WTC11 (cell line): ENCODE measurements at regions not wholly inside any gene's neighbourhood (a gene's known extent, or its start where the extent isn't known, plus 50 kb on each side); places are given as distances from the start of the nearest gene placed in this dataset.

Experiments used
- ATAC-seq: fragments of 200-7000 bp; cut with Tn5 transposase; 2 replicates; pipeline ENCODE4 v1.10.0; 2021; ENCODE audit warnings: mild to moderate bottlenecking, moderate library complexity
- CTCF ChIA-PET: fragments of 300-600 bp; sonication (Branson Sonifier 250); formaldehyde crosslinking; loops from one replicate; lab custom pipeline; 2021; ENCODE audit warnings: antibody characterized with exemption; lab: Charles Lee
- POLR2A ChIA-PET: fragments of 350-600 bp; sonication (Branson Sonifier 250); formaldehyde crosslinking; loops from one replicate; lab custom pipeline; 2021; ENCODE audit warnings: antibody characterized with exemption; lab: Charles Lee
- DNase-seq: peaks from one replicate; pipeline ENCODE4 v3.0.0; 2021; ENCODE audit warnings: low spot score
- H3K27ac Mint-ChIP-seq: 2 replicates; pipeline ENCODE4 v1.8.0; 2021; ENCODE audit warnings: mixed read lengths
- H3K27me3 Mint-ChIP-seq: 2 replicates; pipeline ENCODE4 v1.8.0; 2021; ENCODE audit warnings: low read depth, mild to moderate bottlenecking, moderate library complexity, mixed read lengths
- H3K36me3 Mint-ChIP-seq: 2 replicates; pipeline ENCODE4 v1.8.0; 2021; ENCODE audit warnings: mixed read lengths
- H3K4me1 Mint-ChIP-seq: 2 replicates; pipeline ENCODE4 v1.8.0; 2022; ENCODE audit warnings: mixed read lengths
- H3K4me3 Mint-ChIP-seq: 2 replicates; pipeline ENCODE4 v1.8.0; 2021; ENCODE audit warnings: mild to moderate bottlenecking, moderate library complexity, mixed read lengths
- H3K9me3 Mint-ChIP-seq: 2 replicates; pipeline ENCODE4 v1.8.0; 2021; ENCODE audit warnings: mixed read lengths
- ARID4B ChIP-seq: sonication (generic); formaldehyde crosslinking; IDR thresholded peaks from 2 replicates; pipeline ENCODE4 v1.8.0; 2023; ENCODE audit warnings: missing genetic modification reagents, mild to moderate bottlenecking, borderline replicate concordance
- CBFB ChIP-seq: sonication (generic); formaldehyde crosslinking; IDR thresholded peaks from 2 replicates; pipeline ENCODE4 v1.8.1; 2022; ENCODE audit warnings: mild to moderate bottlenecking, low read depth, missing genetic modification reagents
- CREB1 ChIP-seq: sonication (generic); formaldehyde crosslinking; IDR thresholded peaks from 2 replicates; pipeline ENCODE4 v1.8.0; 2023; ENCODE audit warnings: mild to moderate bottlenecking, missing genetic modification reagents
- ESRRA ChIP-seq: sonication (generic); formaldehyde crosslinking; IDR thresholded peaks from 2 replicates; pipeline ENCODE4 v1.8.1; 2022; ENCODE audit warnings: mild to moderate bottlenecking, missing genetic modification reagents, borderline replicate concordance
- JUN ChIP-seq: sonication (generic); formaldehyde crosslinking; IDR thresholded peaks from 2 replicates; pipeline ENCODE4 v1.8.0; 2023; ENCODE audit warnings: mild to moderate bottlenecking, missing genetic modification reagents
- MXD4 ChIP-seq: fragments of 250-450 bp; sonication (Bioruptor Pico); IDR thresholded peaks from 2 replicates; pipeline ENCODE4 v1.8.0; 2021; ENCODE audit warnings: mild to moderate bottlenecking, moderate library complexity, borderline replicate concordance
- NFYB ChIP-seq: sonication (generic); formaldehyde crosslinking; conservative IDR thresholded peaks from 2 replicates; pipeline ENCODE4 v1.8.0; 2022; ENCODE audit warnings: low read depth, missing genetic modification reagents
- NR1H2 ChIP-seq: sonication (generic); formaldehyde crosslinking; IDR thresholded peaks from 2 replicates; pipeline ENCODE4 v1.9.0; 2021; ENCODE audit warnings: mild to moderate bottlenecking, moderate library complexity, missing genetic modification reagents
- OVOL2 ChIP-seq: fragments of 250-450 bp; sonication (Bioruptor Pico); IDR thresholded peaks from 2 replicates; pipeline ENCODE4 v1.9.0; 2021; ENCODE audit warnings: mild to moderate bottlenecking, borderline replicate concordance
- PRDM15 ChIP-seq: sonication (generic); formaldehyde crosslinking; IDR thresholded peaks from 2 replicates; pipeline ENCODE4 v1.8.0; 2022; ENCODE audit warnings: missing genetic modification reagents
- STAT6 ChIP-seq: sonication (generic); formaldehyde crosslinking; conservative IDR thresholded peaks from 2 replicates; pipeline ENCODE4 v1.8.1; 2023; ENCODE audit warnings: mild to moderate bottlenecking, low read depth, missing genetic modification reagents, moderate library complexity
- TCF7 ChIP-seq: sonication (generic); formaldehyde crosslinking; IDR thresholded peaks from 2 replicates; pipeline ENCODE4 v1.8.0; 2022; ENCODE audit warnings: mild to moderate bottlenecking, low read depth, missing genetic modification reagents, moderate library complexity
- TEAD1 ChIP-seq: sonication (generic); formaldehyde crosslinking; IDR thresholded peaks from 2 replicates; pipeline ENCODE4 v1.8.0; 2022; ENCODE audit warnings: mild to moderate bottlenecking, missing genetic modification reagents
- ZBTB21 ChIP-seq: sonication (generic); formaldehyde crosslinking; IDR thresholded peaks from 2 replicates; pipeline ENCODE4 v1.8.1; 2023; ENCODE audit warnings: mild to moderate bottlenecking, missing genetic modification reagents, borderline replicate concordance
- ZNF121 ChIP-seq: sonication (generic); formaldehyde crosslinking; IDR thresholded peaks from 2 replicates; pipeline ENCODE4 v1.8.0; 2023; ENCODE audit warnings: missing genetic modification reagents
- ZNF138 ChIP-seq: sonication (generic); formaldehyde crosslinking; conservative IDR thresholded peaks from 2 replicates; pipeline ENCODE4 v1.8.1; 2022; ENCODE audit warnings: mild to moderate bottlenecking, moderate library complexity, missing genetic modification reagents
- ZNF416 ChIP-seq: fragments of 250-450 bp; sonication (Bioruptor Pico); IDR thresholded peaks from 2 replicates; pipeline ENCODE4 v1.9.0; 2021; ENCODE audit warnings: mild to moderate bottlenecking, inconsistent platforms
- ZNF423 ChIP-seq: fragments of 250-450 bp; sonication (Bioruptor Pico); IDR thresholded peaks from 2 replicates; pipeline ENCODE4 v2.1.2; 2022; ENCODE audit warnings: mild to moderate bottlenecking, moderate library complexity
- TF ChIP-seq, protein P1 (sequence below): fragments of 200-600 bp; IDR thresholded peaks from 2 replicates; pipeline ENCODE4 v1.8.0; 2022; ENCODE audit warnings: antibody characterized with exemption
- TF ChIP-seq, protein P2 (sequence below): sonication (generic); formaldehyde crosslinking; IDR thresholded peaks from 2 replicates; pipeline ENCODE4 v1.8.1; 2022; ENCODE audit warnings: missing genetic modification reagents, borderline replicate concordance

DNA sequence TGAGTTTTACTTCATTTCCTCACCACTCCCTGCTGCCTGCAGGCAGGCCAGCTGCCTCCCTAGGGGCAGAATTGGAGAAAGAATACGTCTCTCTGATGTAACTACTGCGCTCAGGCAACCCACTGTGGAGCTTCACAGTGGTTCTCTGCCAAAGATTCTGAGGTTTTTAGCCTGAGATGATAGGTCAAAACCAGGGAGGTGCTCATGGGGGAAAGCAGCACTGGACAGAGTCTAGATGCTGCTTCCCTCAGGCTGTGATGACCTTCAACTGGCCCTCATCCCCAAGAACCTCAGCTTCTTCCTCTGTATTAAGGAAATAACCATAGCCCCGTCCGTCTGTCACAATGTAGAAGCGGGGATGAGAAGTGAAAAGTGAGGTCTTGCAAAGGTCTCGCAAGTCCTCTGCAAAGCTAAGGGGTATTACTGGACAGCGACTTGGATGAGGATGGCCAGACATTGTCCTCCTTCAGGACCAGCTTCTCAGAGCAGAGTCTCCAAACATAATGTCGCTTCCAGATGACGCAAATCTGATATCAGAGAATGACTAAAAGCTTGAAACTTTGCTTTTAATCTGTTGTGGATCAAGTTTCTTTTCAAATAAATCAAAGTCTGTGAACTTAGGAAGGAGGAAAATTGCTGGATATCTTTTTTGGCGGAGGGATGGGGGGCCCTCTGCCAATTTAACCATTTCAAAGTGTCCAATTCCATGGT is 65.9 kb upstream of the ATP5PO start:
- peaks cover 24% of the 10 kb centered on the region for H3K4me1 Mint-ChIP-seq
- no peak overlapping the region; the same call in 1 of the 2 replicates for H3K27ac Mint-ChIP-seq
- no peak for TF ChIP-seq CBFB (CRISPR knock-in tag)
- TF ChIP-seq CREB1 (CRISPR knock-in tag): no peak
- no peak for TF ChIP-seq ZNF138 (CRISPR knock-in tag)
- no peak for TF ChIP-seq NR1H2 (CRISPR knock-in tag)
- no peak for TF ChIP-seq ZNF416 (CRISPR knock-in tag)
- no peak for TF ChIP-seq JUN
- no peak for TF ChIP-seq TCF7 (CRISPR knock-in tag)
- no peak for TF ChIP-seq ZNF121 (CRISPR knock-in tag)
- TF ChIP-seq TEAD1: no peak
- TF ChIP-seq PRDM15 (CRISPR knock-in tag): no peak
- no peak for TF ChIP-seq STAT6
- TF ChIP-seq ZNF423 (CRISPR knock-in tag): no peak
- TF ChIP-seq ARID4B: no peak
- no peak for ATAC-seq
- no peaks in the 10 kb centered on the region for H3K36me3 Mint-ChIP-seq
- CTCF ChIA-PET: interaction anchor here (1.2 kb wide), 1 partner anchor 57 kb away, joined by 3 read pairs; no protein-coding TSS in a partner anchor
- POLR2A ChIA-PET: interaction anchor here (0.5 kb wide), 1 partner anchor 198 kb away, joined by 3 read pairs; no protein-coding TSS in a partner anchor
- DNase-seq: no peak
- H3K9me3 Mint-ChIP-seq: peaks cover 5% of the 10 kb centered on the region
- no peak overlapping the region for H3K4me3 Mint-ChIP-seq
- H3K27me3 Mint-ChIP-seq: no peaks in the 10 kb centered on the region; the same call in 1 of the 2 replicates

DNA sequence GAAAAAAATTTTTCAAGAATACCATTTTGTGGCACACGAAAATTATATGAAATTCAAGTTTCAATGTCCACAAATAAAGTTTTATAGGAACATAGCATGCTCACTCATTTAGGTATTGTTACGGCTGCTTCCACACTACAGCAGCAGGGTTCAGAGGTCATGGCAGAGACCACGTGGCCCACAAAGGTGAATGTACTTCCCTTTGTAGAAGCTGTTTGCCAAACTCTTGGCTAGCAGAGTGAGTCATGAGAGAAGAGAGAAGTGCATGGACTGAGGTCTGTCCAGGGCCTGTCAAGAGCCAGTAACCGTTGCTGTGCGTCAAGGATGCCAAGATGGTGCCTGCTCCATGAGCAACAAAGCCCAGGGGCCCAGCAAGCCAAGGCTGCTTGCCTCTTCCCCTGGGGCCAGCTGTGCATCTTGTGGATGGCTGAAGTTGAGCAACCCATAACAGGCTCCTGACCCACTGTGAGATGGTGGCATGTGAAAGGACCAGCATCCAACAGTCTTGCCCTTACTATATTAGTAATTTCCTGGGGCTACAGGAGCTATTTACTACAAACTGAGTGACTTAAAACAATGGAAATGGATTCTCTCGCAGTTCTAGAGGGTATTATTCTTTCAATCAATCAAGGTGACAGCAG is 64.8 kb upstream of the ATP5PO start:
- ChIA-PET POLR2A (no interaction called here), CTCF (interaction anchor here (1.2 to 1.4 kb wide), 2 partner anchors 56 kb away, joined by 3 read pairs; no protein-coding TSS in a partner anchor)
- ATAC-seq (no peak), DNase-seq (no peak)
- Mint-ChIP-seq H3K4me3 (no peak overlapping the region), H3K27me3 (no peaks in the 10 kb centered on the region; the same call in 1 of the 2 replicates), H3K4me1 (peaks cover 26% of the 10 kb centered on the region), H3K27ac (no peak overlapping the region), H3K36me3 (no peaks in the 10 kb centered on the region), H3K9me3 (peaks cover 5% of the 10 kb centered on the region)
- TF ChIP-seq, protein P1, sequence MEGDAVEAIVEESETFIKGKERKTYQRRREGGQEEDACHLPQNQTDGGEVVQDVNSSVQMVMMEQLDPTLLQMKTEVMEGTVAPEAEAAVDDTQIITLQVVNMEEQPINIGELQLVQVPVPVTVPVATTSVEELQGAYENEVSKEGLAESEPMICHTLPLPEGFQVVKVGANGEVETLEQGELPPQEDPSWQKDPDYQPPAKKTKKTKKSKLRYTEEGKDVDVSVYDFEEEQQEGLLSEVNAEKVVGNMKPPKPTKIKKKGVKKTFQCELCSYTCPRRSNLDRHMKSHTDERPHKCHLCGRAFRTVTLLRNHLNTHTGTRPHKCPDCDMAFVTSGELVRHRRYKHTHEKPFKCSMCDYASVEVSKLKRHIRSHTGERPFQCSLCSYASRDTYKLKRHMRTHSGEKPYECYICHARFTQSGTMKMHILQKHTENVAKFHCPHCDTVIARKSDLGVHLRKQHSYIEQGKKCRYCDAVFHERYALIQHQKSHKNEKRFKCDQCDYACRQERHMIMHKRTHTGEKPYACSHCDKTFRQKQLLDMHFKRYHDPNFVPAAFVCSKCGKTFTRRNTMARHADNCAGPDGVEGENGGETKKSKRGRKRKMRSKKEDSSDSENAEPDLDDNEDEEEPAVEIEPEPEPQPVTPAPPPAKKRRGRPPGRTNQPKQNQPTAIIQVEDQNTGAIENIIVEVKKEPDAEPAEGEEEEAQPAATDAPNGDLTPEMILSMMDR: no peak
- no peak for TF ChIP-seq MXD4 (CRISPR knock-in tag)
- TF ChIP-seq OVOL2: no peak
- TF ChIP-seq NR1H2 (CRISPR knock-in tag): no peak
- TF ChIP-seq ZBTB21 (CRISPR knock-in tag): no peak
- TF ChIP-seq, protein P2, sequence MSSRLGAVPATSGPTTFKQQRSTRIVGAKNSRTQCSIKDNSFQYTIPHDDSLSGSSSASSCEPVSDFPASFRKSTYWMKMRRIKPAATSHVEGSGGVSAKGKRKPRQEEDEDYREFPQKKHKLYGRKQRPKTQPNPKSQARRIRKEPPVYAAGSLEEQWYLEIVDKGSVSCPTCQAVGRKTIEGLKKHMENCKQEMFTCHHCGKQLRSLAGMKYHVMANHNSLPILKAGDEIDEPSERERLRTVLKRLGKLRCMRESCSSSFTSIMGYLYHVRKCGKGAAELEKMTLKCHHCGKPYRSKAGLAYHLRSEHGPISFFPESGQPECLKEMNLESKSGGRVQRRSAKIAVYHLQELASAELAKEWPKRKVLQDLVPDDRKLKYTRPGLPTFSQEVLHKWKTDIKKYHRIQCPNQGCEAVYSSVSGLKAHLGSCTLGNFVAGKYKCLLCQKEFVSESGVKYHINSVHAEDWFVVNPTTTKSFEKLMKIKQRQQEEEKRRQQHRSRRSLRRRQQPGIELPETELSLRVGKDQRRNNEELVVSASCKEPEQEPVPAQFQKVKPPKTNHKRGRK (CRISPR knock-in tag): no peak
- TF ChIP-seq ZNF138 (CRISPR knock-in tag): no peak
- no peak for TF ChIP-seq ESRRA (CRISPR knock-in tag)
- TF ChIP-seq NFYB (CRISPR knock-in tag): no peak
